ENCODE measurements at regions not wholly inside any gene's neighbourhood (a gene's known extent, or its start where the extent isn't known, plus 50 kb on each side); places are given as distances from the start of the nearest gene placed in this dataset.
"Not testable (repeated sequence)": the region's sequence is repeated elsewhere in the genome, so short reads cannot be mapped to it uniquely, and the experiment has no call there.

DNA sequence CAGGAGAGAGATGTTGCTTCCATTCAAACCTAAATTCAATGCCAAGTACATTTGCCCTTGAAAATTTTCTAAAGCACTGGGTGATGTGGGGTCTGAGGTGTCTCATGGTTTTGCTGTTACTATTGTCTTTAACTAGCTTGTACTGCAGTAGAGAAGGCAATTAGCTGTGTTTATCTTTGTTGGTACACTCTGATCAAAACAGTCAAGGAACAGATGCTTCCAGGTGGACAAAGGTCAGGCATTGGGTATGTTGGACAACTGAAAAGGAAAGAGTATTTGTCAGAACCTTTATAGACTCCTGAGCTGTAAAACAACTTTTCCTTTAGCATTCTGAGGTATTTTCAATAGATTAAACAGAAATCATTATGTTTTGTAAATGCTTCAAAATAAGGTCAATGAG is 2228.7 kb upstream of the WWC1 start:
- DNase-seq: no peak

GRCh38 chr5:166063261-166063660 is 2228.2 kb upstream of the WWC1 start:
- no peak for DNase-seq

DNA sequence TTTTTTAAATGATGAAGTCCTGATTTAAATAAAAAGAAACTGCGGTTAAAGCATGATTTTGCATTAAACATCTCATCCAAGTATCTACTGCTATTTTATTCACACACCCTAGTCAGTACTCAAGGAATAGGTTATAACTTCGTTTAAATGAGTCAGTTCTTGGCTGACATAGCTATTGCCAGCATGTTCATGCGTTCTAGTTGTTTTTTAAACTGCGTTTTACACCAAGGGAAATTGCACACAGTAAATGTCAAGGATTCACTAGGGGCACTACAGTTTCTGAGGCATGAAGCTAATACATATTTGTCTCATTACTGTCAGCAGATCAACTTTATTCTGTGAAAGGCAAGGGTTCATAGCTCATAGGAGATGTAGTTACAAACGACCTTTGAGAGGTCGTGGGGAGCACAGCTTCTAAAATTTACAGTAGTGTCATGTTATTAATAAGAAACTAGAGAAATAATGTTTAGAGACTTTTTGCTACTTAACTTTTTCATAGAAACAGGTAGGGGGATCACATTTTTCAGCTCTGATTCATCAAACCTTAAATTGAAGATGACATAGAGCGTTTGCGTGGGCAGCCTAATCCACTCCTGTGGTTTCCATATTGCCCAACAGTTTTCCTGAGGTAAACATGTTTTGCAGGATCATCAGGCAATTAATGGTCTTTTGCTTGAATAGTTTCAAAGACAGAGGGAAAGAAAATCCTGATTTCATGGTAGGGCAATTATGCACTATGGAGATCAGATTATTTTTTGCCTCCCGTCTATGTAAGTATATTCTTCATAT is 2222.7 kb upstream of the WWC1 start:
- no peak for DNase-seq

DNA sequence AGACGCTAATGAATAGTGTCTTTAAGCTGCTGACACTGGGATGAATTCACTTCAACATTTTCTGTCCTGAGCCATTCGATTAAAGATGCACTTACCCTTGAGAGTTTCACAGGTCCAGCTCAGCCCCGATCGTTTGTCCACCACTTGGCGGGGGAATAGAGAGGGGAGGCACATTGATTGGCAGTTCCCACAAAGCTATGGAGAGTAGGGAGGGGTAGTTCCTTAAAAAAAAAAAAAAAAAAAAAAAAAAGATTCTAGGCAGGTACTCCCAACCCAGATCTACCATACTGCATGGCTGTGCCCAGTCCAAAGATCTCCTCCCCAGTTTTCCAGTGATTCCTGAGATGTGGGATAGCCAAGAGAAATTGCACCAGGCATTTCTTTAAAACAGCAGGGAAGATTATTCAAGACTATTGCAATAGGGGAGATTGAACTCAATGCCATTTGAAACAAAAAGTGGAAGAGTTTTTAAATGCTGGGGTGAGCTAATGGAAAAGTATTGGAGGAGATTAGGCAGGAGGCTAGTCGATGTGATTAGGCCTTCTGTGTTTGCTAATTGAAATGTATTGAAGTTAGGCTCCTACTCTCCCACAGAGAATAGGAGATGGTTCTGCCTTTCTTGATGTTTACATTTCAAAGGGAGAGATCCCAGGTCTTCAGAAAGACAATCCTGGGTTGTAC is 2217.4 kb upstream of the WWC1 start:
- DNase-seq: no peak

DNA sequence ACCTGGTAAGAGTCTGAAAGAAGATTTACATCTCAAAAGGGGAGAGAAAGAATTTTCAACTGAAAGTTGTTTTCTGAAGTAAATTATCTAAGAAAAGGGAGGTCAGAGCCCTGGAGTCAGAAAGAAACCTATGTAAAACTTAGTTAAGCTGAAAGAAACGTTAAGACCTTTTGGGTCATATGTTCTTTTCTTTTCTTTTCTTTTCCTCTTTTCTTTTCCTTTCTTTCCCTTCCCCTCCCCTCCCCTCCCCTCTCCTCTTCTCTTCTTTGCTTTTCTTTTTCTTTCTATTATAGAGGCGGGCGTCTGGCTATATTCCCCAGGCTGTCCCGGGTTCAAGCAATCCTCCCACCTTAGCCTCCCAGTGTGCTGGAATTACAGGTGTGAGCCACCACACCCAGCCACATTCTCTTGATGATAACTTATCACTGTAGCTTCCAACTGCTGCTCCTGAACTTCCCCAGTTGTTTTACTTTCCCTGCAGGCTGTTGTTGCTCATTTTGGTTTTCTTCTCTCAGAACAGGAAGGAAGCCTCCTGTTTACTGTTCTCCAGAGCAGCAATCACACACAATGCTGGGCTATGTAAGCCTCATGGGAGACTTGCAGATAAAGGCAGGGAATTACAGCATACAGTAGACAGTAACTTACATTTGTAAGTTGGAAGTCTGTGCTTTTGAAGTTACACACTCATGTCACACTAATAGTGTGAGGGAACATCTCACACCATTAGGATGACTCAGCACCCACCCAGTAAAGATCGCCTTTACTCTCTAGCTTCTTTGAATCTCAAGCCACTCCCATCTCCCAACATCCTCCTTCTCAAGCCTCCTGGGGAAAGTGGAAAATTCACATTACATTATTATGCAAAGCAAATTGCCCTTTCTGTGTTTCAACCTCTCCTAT is 2216.6 kb upstream of the WWC1 start:
- DNase-seq: no peak

DNA sequence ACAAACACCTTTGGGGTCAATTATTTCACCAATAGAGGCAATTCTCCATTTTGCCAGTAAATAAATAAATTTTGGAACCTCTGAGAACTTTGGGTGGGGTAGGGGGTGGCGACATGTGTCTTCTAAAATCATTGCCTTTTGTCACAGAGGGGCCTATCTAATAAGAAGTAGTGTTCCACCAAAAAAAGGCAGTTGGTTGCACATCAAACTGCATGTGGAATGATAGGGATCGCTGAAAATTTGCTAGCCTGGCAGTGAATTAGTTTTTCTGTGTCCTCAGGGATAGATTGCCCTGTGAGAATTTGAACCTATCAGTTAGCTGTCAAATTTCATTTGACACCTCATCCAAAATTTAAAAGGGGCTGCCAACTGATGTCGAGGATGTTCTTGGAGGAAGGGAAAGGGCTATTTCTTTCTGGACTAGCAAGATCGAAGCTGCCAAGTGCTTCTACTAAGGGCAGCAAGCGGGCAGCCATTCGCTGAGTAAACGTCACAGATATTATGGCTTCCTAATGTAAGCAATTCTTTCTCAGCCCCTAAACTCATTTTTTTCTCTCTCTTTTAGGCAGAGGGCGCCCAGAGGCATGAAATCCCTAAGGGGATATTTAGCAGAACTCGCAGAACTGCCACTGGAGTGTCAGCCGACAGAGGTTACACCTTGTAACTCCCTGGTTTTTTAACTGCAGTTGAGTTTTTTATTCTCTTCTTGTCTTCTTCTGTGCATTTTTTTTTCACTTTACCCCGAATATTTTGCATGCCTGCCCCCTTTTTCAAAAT is 2208.1 kb upstream of the WWC1 start:
- DNase-seq: no peak

DNA sequence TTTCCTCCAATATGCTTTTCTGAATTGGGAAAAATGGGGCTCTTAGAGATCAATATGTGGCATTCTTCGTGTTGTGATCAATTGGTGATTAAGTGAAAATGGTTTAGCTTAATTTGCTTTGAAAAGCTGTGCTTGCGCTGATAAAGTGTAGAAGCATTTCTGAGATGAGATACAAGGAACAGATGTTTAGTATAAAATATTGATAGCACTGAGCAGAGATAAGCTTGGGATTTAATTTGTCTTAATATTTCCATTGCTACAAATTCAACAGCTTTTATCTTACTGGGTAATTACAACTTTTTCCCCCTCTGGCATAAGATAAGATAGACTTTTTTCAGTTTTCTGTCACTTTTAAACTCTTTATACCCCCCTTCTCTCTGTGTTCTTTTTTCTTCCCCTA is 2204.9 kb upstream of the WWC1 start:
- no peak for DNase-seq

GRCh38 chr5:166088389-166089039 is 2202.9 kb upstream of the WWC1 start:
- DNase-seq: no peak

- DNase-seq: no peak
Measured at GRCh38 chr5:166091931-166092330, 2199.5 kb upstream of the WWC1 start.

DNA sequence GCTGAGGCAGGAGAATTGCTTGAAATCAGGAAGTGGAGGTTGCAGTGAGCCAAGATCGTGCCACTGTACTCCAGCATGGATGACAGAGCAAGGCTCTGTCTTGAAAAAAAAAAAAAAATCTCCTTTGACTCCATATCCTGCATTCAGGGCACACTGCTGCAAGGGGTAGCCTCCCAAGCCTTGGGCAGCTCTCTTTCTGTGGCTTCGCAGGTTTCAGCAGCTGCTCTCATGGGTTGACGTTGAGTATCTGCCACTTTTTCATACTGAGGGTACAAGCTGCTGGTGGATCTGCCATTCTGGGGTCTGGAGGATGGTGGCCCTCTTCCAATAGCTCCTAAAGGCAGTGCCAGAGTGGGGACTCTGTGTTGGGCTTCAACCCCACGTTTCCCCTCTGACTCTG is 2198.1 kb upstream of the WWC1 start:
- DNase-seq: no peak

- no peak for DNase-seq
Measured at GRCh38 chr5:166102947-166103346, 2188.5 kb upstream of the WWC1 start.

- DNase-seq: no peak
Measured at GRCh38 chr5:166111021-166111420, 2180.4 kb upstream of the WWC1 start.

GRCh38 chr5:166117072-166118066 is 2174.1 kb upstream of the WWC1 start:
- no peak for DNase-seq

DNA sequence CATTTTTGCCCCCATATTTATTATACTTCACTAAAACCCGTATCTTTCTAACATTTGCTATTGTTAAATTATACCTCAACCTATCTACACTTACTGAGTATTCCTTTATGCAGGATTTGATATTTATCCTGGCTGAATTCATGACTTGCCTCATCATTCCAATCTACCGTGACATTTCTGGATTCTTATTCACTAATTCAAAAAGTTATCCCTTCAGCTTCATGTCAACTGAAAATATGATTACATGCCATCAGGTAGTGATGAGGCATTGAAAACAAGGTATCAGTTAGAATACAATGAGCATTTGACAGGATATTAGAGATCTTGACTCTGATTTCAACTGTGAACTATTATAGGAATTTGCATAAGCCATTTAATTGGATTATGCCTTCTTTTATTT is 2171.9 kb upstream of the WWC1 start:
- DNase-seq: no peak

- DNase-seq: no peak
Measured at GRCh38 chr5:166123717-166124116, 2167.7 kb upstream of the WWC1 start.

- DNase-seq: no peak
Measured at GRCh38 chr5:166127766-166128570, 2163.5 kb upstream of the WWC1 start.

DNA sequence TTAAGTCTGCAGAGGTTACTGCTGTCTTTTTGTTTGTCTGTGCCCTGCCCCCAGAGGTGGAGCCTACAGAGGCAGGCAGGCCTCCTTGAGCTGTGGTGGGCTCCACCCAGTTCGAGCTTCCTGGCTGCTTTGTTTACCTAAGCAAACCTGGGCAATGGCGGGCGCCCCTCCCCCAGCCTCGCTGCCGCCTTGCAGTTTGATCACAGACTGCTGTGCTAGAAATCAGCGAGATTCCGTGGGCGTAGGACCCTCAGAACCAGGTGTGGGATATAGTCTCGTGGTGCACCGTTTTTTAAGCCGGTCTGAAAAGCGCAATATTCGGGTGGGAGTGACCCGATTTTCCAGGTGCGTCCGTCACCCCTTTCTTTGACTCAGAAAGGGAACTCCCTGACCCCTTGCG is 2146.3 kb upstream of the WWC1 start:
- not testable (repeated sequence) for DNase-seq

DNA sequence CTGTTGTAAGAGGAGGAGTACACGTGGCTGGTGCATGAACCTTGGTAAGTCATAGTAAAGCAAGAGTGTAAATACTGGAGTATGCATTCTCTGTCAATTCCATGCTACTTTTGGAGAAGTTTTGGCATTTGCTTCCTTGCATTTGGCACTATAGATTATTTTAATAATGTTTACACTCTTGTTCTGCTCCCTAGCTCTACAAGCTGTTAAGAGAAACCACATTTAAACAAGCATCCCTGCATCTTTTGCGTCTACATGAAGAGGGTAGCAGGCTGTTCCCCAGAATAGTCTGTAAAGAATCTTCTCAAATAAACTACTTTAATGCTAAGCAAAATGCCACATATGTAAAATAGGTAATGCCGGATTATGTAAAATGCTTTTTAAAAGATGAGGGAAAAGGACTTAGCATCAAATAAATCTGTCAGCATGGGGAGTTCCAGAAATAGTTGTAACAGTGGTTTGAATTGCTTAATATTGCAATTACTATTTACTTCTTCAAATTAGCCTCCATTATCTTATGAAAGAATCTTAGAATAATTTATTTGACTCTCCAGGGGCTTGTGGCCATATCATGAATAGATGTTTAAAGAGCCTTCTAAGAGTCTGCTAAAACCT is 2127.3 kb upstream of the WWC1 start:
- DNase-seq: no peak

GRCh38 chr5:166165596-166165995 is 2125.8 kb upstream of the WWC1 start:
- no peak for DNase-seq

DNA sequence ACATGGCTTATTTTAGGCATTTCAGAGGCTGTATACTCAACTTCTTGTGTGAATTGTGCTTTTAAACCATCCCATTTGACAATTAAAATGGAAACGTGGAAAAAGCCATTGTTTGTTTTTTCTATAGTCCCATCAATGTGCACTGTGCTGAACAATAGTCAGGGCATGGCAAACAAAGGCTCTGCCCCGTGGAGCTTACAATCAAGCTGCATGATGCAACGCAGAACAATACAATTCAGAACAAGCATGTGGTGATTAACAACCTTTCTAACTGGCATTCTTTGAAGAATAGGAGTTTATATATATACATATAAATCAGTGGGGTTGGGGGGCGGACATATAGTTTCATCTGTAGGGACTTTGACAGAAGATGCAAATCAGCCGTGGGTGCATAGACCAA is 2125.4 kb upstream of the WWC1 start:
- DNase-seq: no peak

Measured in inflammatory macrophage treated with lipopolysaccharide for 4 hours (primary cell).